ENCODE measurements at regions not wholly inside any gene's neighbourhood (a gene's known extent, or its start where the extent isn't known, plus 50 kb on each side); places are given as distances from the start of the nearest gene placed in this dataset.
A peak's percentile ranks its signal among the peaks of the same experiment; 100 is the strongest.

GRCh38 chr9:25613709-25614108, 64.5 kb downstream of the TUSC1 start:
- Mint-ChIP-seq H3K9me3 (peaks cover 1% of the 10 kb centered on the region), H3K4me1 (no peaks in the 10 kb centered on the region), H3K27ac (no peak overlapping the region), H3K36me3 (ENCODE audit: low read depth) (no peaks in the 10 kb centered on the region), H3K4me3 (no peak overlapping the region), H3K27me3 (ENCODE audit: insufficient read depth) (no peaks in the 10 kb centered on the region)
- Histone ChIP-seq H3K4me1 (ENCODE audit: control insufficient read depth, insufficient read depth, low read length) (no peaks in the 10 kb centered on the region), H3K9me3 (ENCODE audit: control insufficient read depth, low read length) (no peaks in the 10 kb centered on the region), H3K27ac (ENCODE audit: low read depth, low read length) (no peak overlapping the region), H3K27me3 (ENCODE audit: control insufficient read depth, insufficient read depth, low read length, poor library complexity, severe bottlenecking) (no peaks in the 10 kb centered on the region), H3K4me3 (ENCODE audit: low read length) (no peak overlapping the region), H3K36me3 (ENCODE audit: control insufficient read depth, insufficient read depth, low read length) (no peaks in the 10 kb centered on the region), H3K9ac (ENCODE audit: extremely low read depth, low read length, poor library complexity, severe bottlenecking) (no peak overlapping the region)
- 87 to 100% methylated on average over 1 to 3 of the region's 3 CpGs for WGBS, 2 experiments (ENCODE audit: insufficient coverage in 1 of 2, insufficient read length in 1 of 2)
- TF ChIP-seq CTCF (conservative IDR thresholded peaks at IDR 0.05) = no peak
- DNase-seq = no peak

- no peak overlapping the region for H3K9ac ChIP-seq (ENCODE audit: extremely low read depth, low read length, poor library complexity, severe bottlenecking)
- Mint-ChIP-seq H3K27ac (peak overlapping the region; percentile 54), H3K27me3 (ENCODE audit: insufficient read depth) (no peaks in the 10 kb centered on the region), H3K4me1 (peaks cover 26% of the 10 kb centered on the region), H3K9me3 (no peaks in the 10 kb centered on the region), H3K36me3 (ENCODE audit: low read depth) (no peaks in the 10 kb centered on the region), H3K4me3 (peak overlapping the region; percentile 12)
- H3K4me3 ChIP-seq (ENCODE audit: low read length) = no peak overlapping the region
- no peaks in the 10 kb centered on the region for H3K36me3 ChIP-seq (ENCODE audit: control insufficient read depth, insufficient read depth, low read length)
- H3K9me3 ChIP-seq (ENCODE audit: control insufficient read depth, low read length) = no peaks in the 10 kb centered on the region
- no peak for TF ChIP-seq CTCF (conservative IDR thresholded peaks at IDR 0.05)
- H3K27me3 ChIP-seq (ENCODE audit: control insufficient read depth, insufficient read depth, low read length, poor library complexity, severe bottlenecking) = no peaks in the 10 kb centered on the region
- DNase-seq = no peak
- H3K27ac ChIP-seq (ENCODE audit: low read depth, low read length) = no peak overlapping the region
- peaks cover 11% of the 10 kb centered on the region for H3K4me1 ChIP-seq (ENCODE audit: control insufficient read depth, insufficient read depth, low read length)
Observed at GRCh38 chr9:25603106-25603505, 75.1 kb downstream of the TUSC1 start.

GRCh38 chr9:25602400-25603044, 75.7 kb downstream of the TUSC1 start:
- H3K4me1 Mint-ChIP-seq = peaks cover 25% of the 10 kb centered on the region
- H3K9me3 ChIP-seq (ENCODE audit: control insufficient read depth, low read length) = no peaks in the 10 kb centered on the region
- no peaks in the 10 kb centered on the region for H3K36me3 ChIP-seq (ENCODE audit: control insufficient read depth, insufficient read depth, low read length)
- H3K9me3 Mint-ChIP-seq = no peaks in the 10 kb centered on the region
- H3K4me3 Mint-ChIP-seq = peak overlapping the region; percentile 12
- 90 to 100% methylated on average over 2 to 6 of the region's 6 CpGs for WGBS, 2 experiments (ENCODE audit: insufficient coverage in 1 of 2, insufficient read length in 1 of 2)
- H3K36me3 Mint-ChIP-seq (ENCODE audit: low read depth) = no peaks in the 10 kb centered on the region
- peak; percentile 45 for DNase-seq
- no peak for TF ChIP-seq CTCF (conservative IDR thresholded peaks at IDR 0.05)
- no peak overlapping the region for H3K27ac ChIP-seq (ENCODE audit: low read depth, low read length)
- H3K27me3 Mint-ChIP-seq (ENCODE audit: insufficient read depth) = no peaks in the 10 kb centered on the region
- peaks cover 11% of the 10 kb centered on the region for H3K4me1 ChIP-seq (ENCODE audit: control insufficient read depth, insufficient read depth, low read length)
- no peak overlapping the region for H3K4me3 ChIP-seq (ENCODE audit: low read length)
- no peak overlapping the region for H3K9ac ChIP-seq (ENCODE audit: extremely low read depth, low read length, poor library complexity, severe bottlenecking)
- no peaks in the 10 kb centered on the region for H3K27me3 ChIP-seq (ENCODE audit: control insufficient read depth, insufficient read depth, low read length, poor library complexity, severe bottlenecking)
- H3K27ac Mint-ChIP-seq = peak overlapping the region; percentile 87
